Mesenteric fat pad (tissue), 1 donor: ENCODE measurements at regions not wholly inside any gene's neighbourhood (a gene's known extent, or its start where the extent isn't known, plus 50 kb on each side); places are given as distances from the start of the nearest gene placed in this dataset.
A peak's percentile ranks its signal among the peaks of the same experiment; 100 is the strongest.
"Not testable (repeated sequence)": the region's sequence is repeated elsewhere in the genome, so short reads cannot be mapped to it uniquely, and the experiment has no call there.

Experiments
- DNase-seq: peaks from one replicate; pipeline ENCODE4 v3.0.0-alpha.2; 2020; ENCODE audit warnings: low spot score
- donor health status: DM: yes; HTN: yes; CAD: no.

- not testable (repeated sequence) for DNase-seq
Measured at GRCh38 chr1:143905214-143906179, 66.3 kb downstream of the FAM72C start.

GRCh38 chr1:143904622-143904979, 67.2 kb downstream of the FAM72C start:
- not testable (repeated sequence) for DNase-seq

- DNase-seq = not testable (repeated sequence)
Measured at GRCh38 chr1:143903899-143904621, 67.7 kb downstream of the FAM72C start.

- DNase-seq = not testable (repeated sequence)
Measured at GRCh38 chr1:143896377-143896776, 75.4 kb downstream of the FAM72C start.

GRCh38 chr1:143884932-143885574, 86.7 kb downstream of the FAM72C start:
- peak; percentile 85 for DNase-seq

GRCh38 chr1:143884532-143884931, 87.3 kb downstream of the FAM72C start:
- not testable (repeated sequence) for DNase-seq

GRCh38 chr1:143879757-143880536, 91.8 kb downstream of the FAM72C start:
- DNase-seq = not testable (repeated sequence)

GRCh38 chr1:143875947-143876346, 95.8 kb downstream of the FAM72C start:
- DNase-seq = not testable (repeated sequence)

- not testable (repeated sequence) for DNase-seq
Measured at GRCh38 chr1:143874625-143875024, 97.2 kb downstream of the FAM72C start.

GRCh38 chr1:143873650-143874049, 98.1 kb downstream of the FAM72C start:
- DNase-seq = not testable (repeated sequence)

GRCh38 chr1:143870388-143870787, 101.4 kb downstream of the FAM72C start:
- DNase-seq = not testable (repeated sequence)

- not testable (repeated sequence) for DNase-seq
Measured at GRCh38 chr1:143867590-143868220, 104.1 kb downstream of the FAM72C start.

GRCh38 chr1:143863901-143864520, 107.8 kb downstream of the FAM72C start:
- not testable (repeated sequence) for DNase-seq

- DNase-seq = not testable (repeated sequence)
Measured at GRCh38 chr1:143862722-143863121, 109.1 kb downstream of the FAM72C start.

- not testable (repeated sequence) for DNase-seq
Measured at GRCh38 chr1:143861306-143861705, 110.5 kb downstream of the FAM72C start.

GRCh38 chr1:143855867-143856266, 115.9 kb downstream of the FAM72C start:
- not testable (repeated sequence) for DNase-seq

GRCh38 chr1:143854069-143854468, 117.7 kb downstream of the FAM72C start:
- DNase-seq = not testable (repeated sequence)

GRCh38 chr1:143850637-143851036, 121.1 kb downstream of the FAM72C start:
- DNase-seq = not testable (repeated sequence)

- not testable (repeated sequence) for DNase-seq
Measured at GRCh38 chr1:143848859-143849258, 122.9 kb downstream of the FAM72C start.

- DNase-seq = not testable (repeated sequence)
Measured at GRCh38 chr1:143845193-143845592, 126.6 kb downstream of the FAM72C start.
